ENCODE measurements at regions not wholly inside any gene's neighbourhood (a gene's known extent, or its start where the extent isn't known, plus 50 kb on each side); places are given as distances from the start of the nearest gene placed in this dataset.

GRCh38 chr17:15086776-15087295 lies 178.3 kb downstream of the PMP22 start:
- TF ChIP-seq CTCF (IDR thresholded peaks at IDR 0.05; ENCODE audit: unreplicated experiment) = no peak
- CTCF ChIA-PET = no interaction called here
- H3K27me3 Mint-ChIP-seq (ENCODE audit: unreplicated experiment) = no peaks in the 10 kb centered on the region
- intact Hi-C loops (cut with micrococcal nuclease; ENCODE audit: unreplicated experiment) = no loop called here
- no peaks in the 10 kb centered on the region for H3K9me3 Mint-ChIP-seq (ENCODE audit: low read depth, unreplicated experiment)
- no peaks in the 10 kb centered on the region for H3K36me3 Mint-ChIP-seq (ENCODE audit: insufficient read depth, unreplicated experiment)
- no TSS peak for BruUV-seq (replicated peaks)
- no peak overlapping the region for H3K27ac Mint-ChIP-seq (ENCODE audit: unreplicated experiment)
- H3K4me3 Mint-ChIP-seq (ENCODE audit: low read depth, unreplicated experiment) = no peak overlapping the region
- H3K4me1 Mint-ChIP-seq (ENCODE audit: low read depth, unreplicated experiment) = no peaks in the 10 kb centered on the region
- no peak for DNase-seq

- H3K4me1 Mint-ChIP-seq (ENCODE audit: low read depth, unreplicated experiment) = no peaks in the 10 kb centered on the region
- no peak overlapping the region for H3K4me3 Mint-ChIP-seq (ENCODE audit: low read depth, unreplicated experiment)
- no peak for DNase-seq
- BruUV-seq (replicated peaks) = no TSS peak
- no peak for TF ChIP-seq CTCF (IDR thresholded peaks at IDR 0.05; ENCODE audit: unreplicated experiment)
- H3K36me3 Mint-ChIP-seq (ENCODE audit: insufficient read depth, unreplicated experiment) = no peaks in the 10 kb centered on the region
- CTCF ChIA-PET = no interaction called here
- no peaks in the 10 kb centered on the region for H3K27me3 Mint-ChIP-seq (ENCODE audit: unreplicated experiment)
- H3K9me3 Mint-ChIP-seq (ENCODE audit: low read depth, unreplicated experiment) = no peaks in the 10 kb centered on the region
- intact Hi-C loops (cut with micrococcal nuclease; ENCODE audit: unreplicated experiment) = no loop called here
- H3K27ac Mint-ChIP-seq (ENCODE audit: unreplicated experiment) = no peak overlapping the region
Measured at GRCh38 chr17:15085890-15086677, 179.0 kb downstream of the PMP22 start.

GRCh38 chr17:15083225-15083624 lies 181.9 kb downstream of the PMP22 start:
- BruUV-seq (replicated peaks) = no TSS peak
- H3K4me3 Mint-ChIP-seq (ENCODE audit: low read depth, unreplicated experiment) = no peak overlapping the region
- DNase-seq = no peak
- peaks cover 12% of the 10 kb centered on the region for H3K27me3 Mint-ChIP-seq (ENCODE audit: unreplicated experiment)
- intact Hi-C loops (cut with micrococcal nuclease; ENCODE audit: unreplicated experiment) = no loop called here
- H3K9me3 Mint-ChIP-seq (ENCODE audit: low read depth, unreplicated experiment) = peaks cover 4% of the 10 kb centered on the region
- no peaks in the 10 kb centered on the region for H3K4me1 Mint-ChIP-seq (ENCODE audit: low read depth, unreplicated experiment)
- no peak for TF ChIP-seq CTCF (IDR thresholded peaks at IDR 0.05; ENCODE audit: unreplicated experiment)
- H3K27ac Mint-ChIP-seq (ENCODE audit: unreplicated experiment) = no peak overlapping the region
- no peaks in the 10 kb centered on the region for H3K36me3 Mint-ChIP-seq (ENCODE audit: insufficient read depth, unreplicated experiment)
- CTCF ChIA-PET = no interaction called here

- peaks cover 4% of the 10 kb centered on the region for H3K9me3 Mint-ChIP-seq (ENCODE audit: low read depth, unreplicated experiment)
- H3K27ac Mint-ChIP-seq (ENCODE audit: unreplicated experiment) = no peak overlapping the region
- peaks cover 12% of the 10 kb centered on the region for H3K27me3 Mint-ChIP-seq (ENCODE audit: unreplicated experiment)
- H3K36me3 Mint-ChIP-seq (ENCODE audit: insufficient read depth, unreplicated experiment) = no peaks in the 10 kb centered on the region
- no peaks in the 10 kb centered on the region for H3K4me1 Mint-ChIP-seq (ENCODE audit: low read depth, unreplicated experiment)
- DNase-seq = no peak
- intact Hi-C loops (cut with micrococcal nuclease; ENCODE audit: unreplicated experiment) = no loop called here
- CTCF ChIA-PET = no interaction called here
- no peak for TF ChIP-seq CTCF (IDR thresholded peaks at IDR 0.05; ENCODE audit: unreplicated experiment)
- H3K4me3 Mint-ChIP-seq (ENCODE audit: low read depth, unreplicated experiment) = no peak overlapping the region
- BruUV-seq (replicated peaks) = no TSS peak
Measured at GRCh38 chr17:15081008-15081407, 184.1 kb downstream of the PMP22 start.

Measured in Calu3 (cell line).